Ovary (tissue), 3 donors: ENCODE measurements at regions not wholly inside any gene's neighbourhood (a gene's known extent, or its start where the extent isn't known, plus 50 kb on each side); places are given as distances from the start of the nearest gene placed in this dataset.

Experiments
- EP300 ChIP-seq: sonication (generic); formaldehyde crosslinking; IDR thresholded peaks from one replicate; pipeline ENCODE4 v1.6.1; 2017; ENCODE audit warnings: antibody characterized with exemption
- POLR2A ChIP-seq: fragments of 450-650 bp; IDR thresholded peaks from one replicate; pipeline ENCODE4 v1.6.1; 2017; ENCODE audit warnings: antibody characterized with exemption, mild to moderate bottlenecking, moderate library complexity
- TF ChIP-seq, protein P1 (sequence below), 3 donors: fragments of 450-650 bp in 2 of 3; fragments of 200-600 bp in 1 of 3; IDR thresholded peaks; one replicate each; pipeline versions ENCODE4 v1.5.1 to v1.8.0; 2016 to 2022; ENCODE audit warnings: antibody characterized with exemption in 3 of 3, mild to moderate bottlenecking in 1 of 3
- donor health status: DM: no; HTN: no; CAD: no.

- TF ChIP-seq POLR2A (no peak), EP300 (no peak)
- TF ChIP-seq, protein P1, sequence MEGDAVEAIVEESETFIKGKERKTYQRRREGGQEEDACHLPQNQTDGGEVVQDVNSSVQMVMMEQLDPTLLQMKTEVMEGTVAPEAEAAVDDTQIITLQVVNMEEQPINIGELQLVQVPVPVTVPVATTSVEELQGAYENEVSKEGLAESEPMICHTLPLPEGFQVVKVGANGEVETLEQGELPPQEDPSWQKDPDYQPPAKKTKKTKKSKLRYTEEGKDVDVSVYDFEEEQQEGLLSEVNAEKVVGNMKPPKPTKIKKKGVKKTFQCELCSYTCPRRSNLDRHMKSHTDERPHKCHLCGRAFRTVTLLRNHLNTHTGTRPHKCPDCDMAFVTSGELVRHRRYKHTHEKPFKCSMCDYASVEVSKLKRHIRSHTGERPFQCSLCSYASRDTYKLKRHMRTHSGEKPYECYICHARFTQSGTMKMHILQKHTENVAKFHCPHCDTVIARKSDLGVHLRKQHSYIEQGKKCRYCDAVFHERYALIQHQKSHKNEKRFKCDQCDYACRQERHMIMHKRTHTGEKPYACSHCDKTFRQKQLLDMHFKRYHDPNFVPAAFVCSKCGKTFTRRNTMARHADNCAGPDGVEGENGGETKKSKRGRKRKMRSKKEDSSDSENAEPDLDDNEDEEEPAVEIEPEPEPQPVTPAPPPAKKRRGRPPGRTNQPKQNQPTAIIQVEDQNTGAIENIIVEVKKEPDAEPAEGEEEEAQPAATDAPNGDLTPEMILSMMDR (IDR thresholded peaks at IDR 0.05), result no peak
These were observed 422.2 kb upstream of the MTPN start for GRCh38 chr7:136399385-136399784.
